Fibroblast of pulmonary artery (primary cell): ENCODE measurements at regions not wholly inside any gene's neighbourhood (a gene's known extent, or its start where the extent isn't known, plus 50 kb on each side); places are given as distances from the start of the nearest gene placed in this dataset.
"Not testable (repeated sequence)": the region's sequence is repeated elsewhere in the genome, so short reads cannot be mapped to it uniquely, and the experiment has no call there.

ENCODE experiments used
- DNase-seq: peaks from one replicate; pipeline ENCODE4 v3.0.0-alpha.2; 2010; ENCODE audit warnings: low read depth
- H3K4me3 ChIP-seq: replicated peaks from 2 replicates; pipeline ENCODE4 v1.5.1; 2011; ENCODE audit warnings: low read depth, mild to moderate bottlenecking, control low read depth, low read length, moderate library complexity
- CTCF ChIP-seq: IDR thresholded peaks from 2 replicates; pipeline ENCODE4 v1.5.1; 2011; ENCODE audit warnings: mild to moderate bottlenecking, control low read depth, low read length, inconsistent platforms; ENCODE audit errors: missing control alignments

- H3K4me3 ChIP-seq = no peak overlapping the region
- DNase-seq = no peak
- TF ChIP-seq CTCF = no peak
Measured at GRCh38 chr4:128452415-128452814, 164.8 kb upstream of the PGRMC2 start.

- no peak for TF ChIP-seq CTCF
- H3K4me3 ChIP-seq = no peak overlapping the region
- DNase-seq = no peak
Measured at GRCh38 chr4:128451270-128451905, 163.8 kb upstream of the PGRMC2 start.

- no peak overlapping the region for H3K4me3 ChIP-seq
- TF ChIP-seq CTCF = no peak
- no peak for DNase-seq
Measured at GRCh38 chr4:128450326-128451120, 162.9 kb upstream of the PGRMC2 start.

- no peak for TF ChIP-seq CTCF
- H3K4me3 ChIP-seq = no peak overlapping the region
- no peak for DNase-seq
Measured at GRCh38 chr4:128449251-128449650, 161.6 kb upstream of the PGRMC2 start.

GRCh38 chr4:128444544-128445302 is 157.1 kb upstream of the PGRMC2 start:
- DNase-seq = no peak
- TF ChIP-seq CTCF = no peak
- no peak overlapping the region for H3K4me3 ChIP-seq

- DNase-seq = no peak
- H3K4me3 ChIP-seq = no peak overlapping the region
- no peak for TF ChIP-seq CTCF
Measured at GRCh38 chr4:128440923-128441322, 153.3 kb upstream of the PGRMC2 start.

GRCh38 chr4:128437023-128437422 is 149.4 kb upstream of the PGRMC2 start:
- not testable (repeated sequence) for DNase-seq, H3K4me3 ChIP-seq

GRCh38 chr4:128429023-128429613 is 141.5 kb upstream of the PGRMC2 start:
- DNase-seq, H3K4me3 ChIP-seq: not testable (repeated sequence)
